Vagina (tissue), 2 donors: ENCODE measurements at regions not wholly inside any gene's neighbourhood (a gene's known extent, or its start where the extent isn't known, plus 50 kb on each side); places are given as distances from the start of the nearest gene placed in this dataset.

Experiments
- POLR2AphosphoS5 ChIP-seq, 2 donors: sonication (generic); formaldehyde crosslinking; IDR thresholded peaks; one replicate each; pipeline ENCODE4 v1.9.0; 2017; ENCODE audit warnings: antibody characterized with exemption in 2 of 2, mild to moderate bottlenecking in 2 of 2, low read depth in 1 of 2; ENCODE audit not compliant: insufficient read depth in 1 of 2
- TF ChIP-seq, protein P1 (sequence below), 3 experiments: fragments of 450-650 bp in 2 of 3; fragments of 200-600 bp in 1 of 3; sonication (generic) in 1 of 3; IDR thresholded peaks; one replicate each; pipeline ENCODE4 v1.5.1; 2017 to 2019; ENCODE audit warnings: antibody characterized with exemption in 3 of 3, mild to moderate bottlenecking in 2 of 3, moderate library complexity in 2 of 3

DNA sequence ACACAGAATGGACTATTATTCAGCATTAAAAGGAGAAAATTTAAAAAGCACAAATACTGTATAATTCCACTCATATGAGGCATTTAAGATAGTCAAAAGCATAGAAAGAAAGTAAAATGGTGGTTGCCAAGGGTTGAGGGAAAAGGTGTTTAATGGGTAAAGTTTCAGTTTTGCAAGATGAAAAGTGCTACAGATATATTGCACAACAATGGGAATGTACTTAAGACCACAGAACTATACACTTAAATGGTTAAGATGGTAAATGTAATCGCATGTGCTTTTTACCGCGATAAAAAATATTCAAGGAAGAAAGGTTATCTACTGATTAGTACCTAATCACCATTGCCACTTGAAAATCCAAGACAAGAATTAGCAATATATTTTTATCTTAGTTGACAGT is 71.8 kb upstream of the NOX3 start:
- TF ChIP-seq POLR2AphosphoS5 (IDR thresholded peaks at IDR 0.05; ENCODE audit: insufficient read depth in 1 of 2, low read depth in 1 of 2): no peak
- TF ChIP-seq, protein P1, sequence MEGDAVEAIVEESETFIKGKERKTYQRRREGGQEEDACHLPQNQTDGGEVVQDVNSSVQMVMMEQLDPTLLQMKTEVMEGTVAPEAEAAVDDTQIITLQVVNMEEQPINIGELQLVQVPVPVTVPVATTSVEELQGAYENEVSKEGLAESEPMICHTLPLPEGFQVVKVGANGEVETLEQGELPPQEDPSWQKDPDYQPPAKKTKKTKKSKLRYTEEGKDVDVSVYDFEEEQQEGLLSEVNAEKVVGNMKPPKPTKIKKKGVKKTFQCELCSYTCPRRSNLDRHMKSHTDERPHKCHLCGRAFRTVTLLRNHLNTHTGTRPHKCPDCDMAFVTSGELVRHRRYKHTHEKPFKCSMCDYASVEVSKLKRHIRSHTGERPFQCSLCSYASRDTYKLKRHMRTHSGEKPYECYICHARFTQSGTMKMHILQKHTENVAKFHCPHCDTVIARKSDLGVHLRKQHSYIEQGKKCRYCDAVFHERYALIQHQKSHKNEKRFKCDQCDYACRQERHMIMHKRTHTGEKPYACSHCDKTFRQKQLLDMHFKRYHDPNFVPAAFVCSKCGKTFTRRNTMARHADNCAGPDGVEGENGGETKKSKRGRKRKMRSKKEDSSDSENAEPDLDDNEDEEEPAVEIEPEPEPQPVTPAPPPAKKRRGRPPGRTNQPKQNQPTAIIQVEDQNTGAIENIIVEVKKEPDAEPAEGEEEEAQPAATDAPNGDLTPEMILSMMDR (IDR thresholded peaks at IDR 0.05): no peak
